Thymus (tissue), 11 donors: ENCODE measurements at regions not wholly inside any gene's neighbourhood (a gene's known extent, or its start where the extent isn't known, plus 50 kb on each side); places are given as distances from the start of the nearest gene placed in this dataset.

Experiments used
- DNase-seq, 9 donors: peaks; one replicate each; pipeline ENCODE4 v3.0.0-alpha.2; 2013; ENCODE audit warnings: low spot score in 9 of 9, low read depth in 6 of 9, missing footprints in 1 of 9
- H3K27ac ChIP-seq, 2 donors: one replicate each; pipeline ENCODE4 v1.5.1; 2013; ENCODE audit warnings: control low read depth in 1 of 2, low read depth in 1 of 2, low read length in 1 of 2, mild to moderate bottlenecking in 1 of 2, moderate library complexity in 1 of 2
- H3K27me3 ChIP-seq, 2 donors: one replicate each; pipeline ENCODE4 v1.5.1; 2013; ENCODE audit warnings: low read length in 1 of 2; ENCODE audit not compliant: control insufficient read depth in 2 of 2, insufficient read depth in 1 of 2
- H3K36me3 ChIP-seq, 2 donors: one replicate each; pipeline ENCODE4 v1.5.1; 2013; ENCODE audit warnings: low read length in 1 of 2, mild to moderate bottlenecking in 1 of 2, moderate library complexity in 1 of 2; ENCODE audit not compliant: control insufficient read depth in 2 of 2, insufficient read depth in 2 of 2
- H3K4me1 ChIP-seq, 2 donors: one replicate each; pipeline ENCODE4 v1.5.1; 2013; ENCODE audit warnings: low read length in 2 of 2; ENCODE audit not compliant: control insufficient read depth in 2 of 2, insufficient read depth in 2 of 2
- H3K4me3 ChIP-seq, 2 donors: one replicate each; pipeline ENCODE4 v1.5.1; 2013; ENCODE audit warnings: low read length in 2 of 2, control low read depth in 1 of 2, mild to moderate bottlenecking in 1 of 2
- H3K9me3 ChIP-seq, 2 donors: one replicate each; pipeline ENCODE4 v1.5.1; 2013; ENCODE audit warnings: low read length in 1 of 2, mild to moderate bottlenecking in 1 of 2; ENCODE audit not compliant: control insufficient read depth in 2 of 2, insufficient read depth in 1 of 2
- WGBS: extraction: QIAGEN DNeasy Blood & Tissue Kit; methylation state at CpG from one replicate; pipeline ENCODE4 v1.1.7; 2013; 5-methylcytosine and 5-hydroxymethylcytosine counted together
- donor health status: healthy.

- no peaks in the 10 kb centered on the region for H3K36me3 ChIP-seq
- no peak overlapping the region for H3K4me3 ChIP-seq
- WGBS, result 87% methylated on average over 2 of the region's 2 CpGs
- DNase-seq, result no peak
- H3K4me1 ChIP-seq, result no peaks in the 10 kb centered on the region
- no peaks in the 10 kb centered on the region for H3K27me3 ChIP-seq
- no peak overlapping the region for H3K27ac ChIP-seq
- H3K9me3 ChIP-seq, result no peaks in the 10 kb centered on the region
Measured at GRCh38 chr11:115081972-115082371, 403.6 kb downstream of the NXPE2 start.

- WGBS, result 69% methylated on average over 13 of the region's 13 CpGs
- no peak for DNase-seq
- H3K9me3 ChIP-seq, result no peaks in the 10 kb centered on the region
- no peaks in the 10 kb centered on the region for H3K27me3 ChIP-seq
- H3K27ac ChIP-seq, result no peak overlapping the region
- H3K36me3 ChIP-seq, result no peaks in the 10 kb centered on the region
- H3K4me1 ChIP-seq, result no peaks in the 10 kb centered on the region
- H3K4me3 ChIP-seq, result no peak overlapping the region
Measured at GRCh38 chr11:115083144-115083806, 404.9 kb downstream of the NXPE2 start.

- 84% methylated on average over 4 of the region's 4 CpGs for WGBS
- H3K9me3 ChIP-seq, result no peaks in the 10 kb centered on the region
- no peaks in the 10 kb centered on the region for H3K36me3 ChIP-seq
- no peaks in the 10 kb centered on the region for H3K27me3 ChIP-seq
- H3K4me3 ChIP-seq, result no peak overlapping the region
- H3K27ac ChIP-seq, result no peak overlapping the region
- no peak for DNase-seq
- no peaks in the 10 kb centered on the region for H3K4me1 ChIP-seq
Measured at GRCh38 chr11:115084231-115084630, 405.9 kb downstream of the NXPE2 start.

- no peak for DNase-seq
- Histone ChIP-seq H3K27me3 (no peaks in the 10 kb centered on the region), H3K36me3 (no peaks in the 10 kb centered on the region), H3K27ac (no peak overlapping the region), H3K4me1 (no peaks in the 10 kb centered on the region), H3K9me3 (no peaks in the 10 kb centered on the region), H3K4me3 (no peak overlapping the region)
- WGBS, result 90% methylated on average over 5 of the region's 5 CpGs
Measured at GRCh38 chr11:115085461-115086210, 407.3 kb downstream of the NXPE2 start.

GRCh38 chr11:115087791-115088190 lies 409.5 kb downstream of the NXPE2 start:
- WGBS, result 81% methylated on average over 2 of the region's 2 CpGs
- DNase-seq, result no peak
- Histone ChIP-seq H3K9me3 (no peaks in the 10 kb centered on the region), H3K27me3 (no peaks in the 10 kb centered on the region), H3K36me3 (no peaks in the 10 kb centered on the region), H3K4me3 (no peak overlapping the region), H3K27ac (no peak overlapping the region), H3K4me1 (no peaks in the 10 kb centered on the region)

GRCh38 chr11:115092516-115092915 lies 411.7 kb downstream of the CADM1 start:
- 80% methylated on average over 3 of the region's 3 CpGs for WGBS
- no peaks in the 10 kb centered on the region for H3K36me3 ChIP-seq
- no peak overlapping the region for H3K4me3 ChIP-seq
- H3K4me1 ChIP-seq, result no peaks in the 10 kb centered on the region
- H3K9me3 ChIP-seq, result no peaks in the 10 kb centered on the region
- H3K27ac ChIP-seq, result no peak overlapping the region
- DNase-seq, result no peak
- H3K27me3 ChIP-seq, result no peaks in the 10 kb centered on the region

- Histone ChIP-seq H3K36me3 (no peaks in the 10 kb centered on the region), H3K4me3 (no peak overlapping the region), H3K9me3 (no peaks in the 10 kb centered on the region), H3K27me3 (no peaks in the 10 kb centered on the region), H3K4me1 (no peaks in the 10 kb centered on the region), H3K27ac (no peak overlapping the region)
- DNase-seq, result no peak
- WGBS, result 76% methylated on average over 6 of the region's 6 CpGs
Measured at GRCh38 chr11:115097796-115098408, 406.3 kb downstream of the CADM1 start.

GRCh38 chr11:115100706-115101105 lies 403.5 kb downstream of the CADM1 start:
- no peaks in the 10 kb centered on the region for H3K27me3 ChIP-seq
- 91% methylated on average over 9 of the region's 9 CpGs for WGBS
- DNase-seq, result no peak
- H3K4me1 ChIP-seq, result no peaks in the 10 kb centered on the region
- H3K9me3 ChIP-seq, result no peaks in the 10 kb centered on the region
- H3K4me3 ChIP-seq, result no peak overlapping the region
- no peak overlapping the region for H3K27ac ChIP-seq
- no peaks in the 10 kb centered on the region for H3K36me3 ChIP-seq

- H3K27me3 ChIP-seq, result no peaks in the 10 kb centered on the region
- no peaks in the 10 kb centered on the region for H3K36me3 ChIP-seq
- H3K9me3 ChIP-seq, result no peaks in the 10 kb centered on the region
- 88% methylated on average over 7 of the region's 7 CpGs for WGBS
- no peak overlapping the region for H3K27ac ChIP-seq
- no peak overlapping the region for H3K4me3 ChIP-seq
- no peaks in the 10 kb centered on the region for H3K4me1 ChIP-seq
- no peak for DNase-seq
Measured at GRCh38 chr11:115103921-115104320, 400.3 kb downstream of the CADM1 start.
